T-cell (primary cell): ENCODE measurements at regions not wholly inside any gene's neighbourhood (a gene's known extent, or its start where the extent isn't known, plus 50 kb on each side); places are given as distances from the start of the nearest gene placed in this dataset.

ENCODE experiments used
- ATAC-seq, 4 experiments: fragments of 200-7000 bp in 3 of 4; fragments of 150-1000 bp in 1 of 4; cut with Tn5 transposase; replicated peaks in 1 of 4; 1 replicate in 3 of 4; 2 replicates in 1 of 4; pipeline ENCODE4 v1.10.0; 2021; ENCODE audit warnings: moderate library complexity in 3 of 4, mild to moderate bottlenecking in 2 of 4, moderate number of reproducible peaks in 1 of 4
- CTCF ChIA-PET, 2 donors: fragments of 300-600 bp; sonication (Branson Sonifier 250); formaldehyde crosslinking; loops; one replicate each; lab custom pipeline; 2022; ENCODE audit warnings: antibody characterized with exemption in 2 of 2; lab: Charles Lee
- POLR2A ChIA-PET, 2 donors: fragments of 300-600 bp; sonication (Branson Sonifier 250); formaldehyde crosslinking; loops; one replicate each; lab custom pipeline; 2022; ENCODE audit warnings: antibody characterized with exemption in 2 of 2; lab: Charles Lee
- DNase-seq, 35 experiments: peaks; one replicate each; pipeline versions ENCODE4 v3.0.0 to v3.0.0-alpha.2; 2013 to 2023
- H3K27ac ChIP-seq: one replicate; pipeline ENCODE4 v1.5.1; 2013; ENCODE audit warnings: low read length
- H3K27me3 ChIP-seq, 2 experiments: replicated peaks in 1 of 2; 1 replicate in 1 of 2; 2 replicates in 1 of 2; pipeline versions ENCODE4 v1.6.1 to v1.7.0; 2013; ENCODE audit warnings: low read length in 1 of 2, mixed read lengths in 1 of 2; ENCODE audit not compliant: control insufficient read depth in 2 of 2, insufficient read depth in 2 of 2; ENCODE audit errors: extremely low read depth in 1 of 2
- H3K36me3 ChIP-seq, 2 donors: 1 replicate in 1 of 2; 2 replicates in 1 of 2; pipeline versions ENCODE4 v1.6.1 to v1.7.0; 2013; ENCODE audit warnings: low read length in 1 of 2; ENCODE audit not compliant: control insufficient read depth in 2 of 2, insufficient read depth in 1 of 2; ENCODE audit errors: extremely low read depth in 1 of 2
- H3K4me1 ChIP-seq, 2 experiments: 1 replicate in 1 of 2; 2 replicates in 1 of 2; pipeline versions ENCODE4 v1.6.1 to v1.7.0; 2013; ENCODE audit warnings: low read length in 2 of 2, mixed read lengths in 1 of 2; ENCODE audit not compliant: insufficient read depth in 2 of 2, control insufficient read depth in 1 of 2; ENCODE audit errors: extremely low read depth in 1 of 2
- H3K4me3 ChIP-seq, 2 donors: 1 replicate in 1 of 2; 2 replicates in 1 of 2; pipeline versions ENCODE4 v1.5.1 to v1.7.0; 2013; ENCODE audit warnings: mild to moderate bottlenecking in 2 of 2, low read length in 1 of 2, moderate library complexity in 1 of 2; ENCODE audit not compliant: control insufficient read depth in 1 of 2; ENCODE audit errors: extremely low read depth in 1 of 2
- H3K9me3 ChIP-seq: 2 replicates; pipeline ENCODE4 v1.7.0; 2013
- H3K27ac Mint-ChIP-seq, 2 donors: one replicate each; pipeline ENCODE4 v1.8.0; 2020 to 2021; ENCODE audit warnings: mild to moderate bottlenecking in 2 of 2, mixed read lengths in 2 of 2
- H3K27me3 Mint-ChIP-seq, 2 donors: one replicate each; pipeline ENCODE4 v1.8.0; 2021 to 2022; ENCODE audit warnings: mixed read lengths in 2 of 2
- H3K36me3 Mint-ChIP-seq: one replicate; pipeline ENCODE4 v1.8.0; 2021; ENCODE audit warnings: mixed read lengths
- H3K4me1 Mint-ChIP-seq, 3 donors: one replicate each; pipeline ENCODE4 v1.8.0; 2020 to 2022; ENCODE audit warnings: mixed read lengths in 3 of 3, mild to moderate bottlenecking in 1 of 3
- H3K4me3 Mint-ChIP-seq, 3 donors: one replicate each; pipeline ENCODE4 v1.8.0; 2020 to 2022; ENCODE audit warnings: mild to moderate bottlenecking in 3 of 3, mixed read lengths in 3 of 3, moderate library complexity in 3 of 3
- H3K9me3 Mint-ChIP-seq, 3 donors: one replicate each; pipeline ENCODE4 v1.8.0; 2020 to 2022; ENCODE audit warnings: mixed read lengths in 3 of 3
- WGBS: methylation state at CpG from one replicate; pipeline ENCODE4 v1.1.5; 2013; ENCODE audit warnings: missing lambda C conversion rate; ENCODE audit not compliant: insufficient coverage; 5-methylcytosine and 5-hydroxymethylcytosine counted together

DNA sequence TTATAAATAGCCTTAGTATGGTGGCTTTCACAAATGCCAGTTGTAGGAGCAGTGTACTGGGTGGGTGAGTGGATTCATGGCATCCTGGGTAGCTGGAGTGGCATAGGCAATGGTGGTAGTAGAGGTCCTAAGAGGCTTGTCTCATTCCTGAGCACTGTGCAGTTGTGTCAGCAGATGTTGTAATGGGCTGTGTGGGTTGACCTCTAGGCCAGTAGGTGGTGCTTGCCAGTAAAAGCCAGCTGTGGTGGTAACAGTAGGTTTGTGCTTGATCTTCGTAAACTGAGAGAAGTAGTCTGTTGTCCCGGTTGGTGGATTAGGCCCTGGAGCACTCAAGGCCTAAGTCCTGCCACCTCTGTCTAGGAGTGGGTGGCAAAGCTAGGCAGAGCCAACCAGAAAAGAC, 149.7 kb upstream of the SUCLG2 start:
- Histone ChIP-seq H3K9me3 (no peaks in the 10 kb centered on the region), H3K36me3 (no peaks in the 10 kb centered on the region), H3K27ac (no peak overlapping the region), H3K4me3 (no peak overlapping the region), H3K27me3 (peaks cover 0 to 10% of the 10 kb centered on the region in 2 experiments), H3K4me1 (no peaks in the 10 kb centered on the region)
- peaks cover 11% of the 10 kb centered on the region for H3K36me3 Mint-ChIP-seq
- H3K4me3 Mint-ChIP-seq = no peak overlapping the region
- DNase-seq (no peak), ATAC-seq (no peak)
- 87% methylated on average over 2 of the region's 2 CpGs for WGBS
- ChIA-PET CTCF (no interaction called here), POLR2A (no interaction called here)
- no peaks in the 10 kb centered on the region for H3K4me1 Mint-ChIP-seq
- H3K27me3 Mint-ChIP-seq = peaks cover 3 to 4% of the 10 kb centered on the region in 2 donors
- H3K27ac Mint-ChIP-seq = no peak overlapping the region
- H3K9me3 Mint-ChIP-seq = peaks cover 6 to 19% (median 11%) of the 10 kb centered on the region in 3 donors

DNA sequence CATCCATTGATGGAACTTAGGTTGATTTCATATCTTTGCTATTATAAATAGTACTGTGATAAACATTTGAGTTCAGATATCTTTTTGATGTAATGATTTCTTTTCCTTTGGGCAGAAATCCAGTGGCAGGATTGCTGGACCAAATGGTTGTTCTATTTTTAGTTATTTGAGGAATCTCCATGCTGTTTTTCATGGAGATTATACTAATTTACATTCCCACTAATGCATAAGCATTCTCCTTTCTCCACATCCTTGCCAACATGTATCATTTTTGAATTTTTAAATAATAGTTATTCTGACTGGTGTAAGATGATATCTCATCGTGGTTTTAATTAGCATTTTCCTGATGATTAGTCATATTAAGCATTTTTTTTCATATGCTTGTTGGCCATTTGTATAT, 144.0 kb upstream of the SUCLG2 start:
- H3K4me1 Mint-ChIP-seq = no peaks in the 10 kb centered on the region
- Histone ChIP-seq H3K4me3 (no peak overlapping the region), H3K27me3 (no peaks in the 10 kb centered on the region), H3K36me3 (no peaks in the 10 kb centered on the region), H3K4me1 (no peaks in the 10 kb centered on the region), H3K27ac (no peak overlapping the region), H3K9me3 (no peaks in the 10 kb centered on the region)
- peaks cover 6 to 12% (median 8%) of the 10 kb centered on the region in 3 donors for H3K9me3 Mint-ChIP-seq
- no peak overlapping the region for H3K27ac Mint-ChIP-seq
- DNase-seq (no peak), ATAC-seq (no peak)
- CTCF ChIA-PET = no interaction called here
- no peaks in the 10 kb centered on the region for H3K27me3 Mint-ChIP-seq
- no CpG with 5 or more reads among the region's 1 CpG for WGBS
- POLR2A ChIA-PET = no interaction called here
- H3K36me3 Mint-ChIP-seq = peaks cover 7% of the 10 kb centered on the region
- no peak overlapping the region for H3K4me3 Mint-ChIP-seq

DNA sequence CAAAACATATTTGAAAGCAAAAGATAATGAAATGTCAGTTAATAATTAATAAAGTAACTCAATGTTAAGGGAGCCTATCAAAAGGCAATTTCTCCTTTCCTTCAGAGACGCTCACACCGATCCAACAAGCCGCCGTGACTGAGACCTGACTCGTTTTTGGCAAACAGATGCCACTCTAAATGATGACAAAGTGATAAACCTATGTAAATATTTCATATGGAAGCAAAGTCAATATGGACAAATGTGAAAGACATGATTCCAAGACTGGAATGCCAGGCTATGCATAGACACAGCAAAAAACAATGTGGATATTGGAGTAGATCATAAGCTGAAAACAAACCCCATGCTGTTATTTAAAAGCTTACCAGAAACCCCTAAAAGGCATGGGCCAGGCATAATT, 137.2 kb upstream of the SUCLG2 start:
- WGBS = no CpG with 5 or more reads among the region's 5 CpGs
- DNase-seq (no peak), ATAC-seq (no peak)
- no peak overlapping the region for H3K4me3 Mint-ChIP-seq
- no peaks in the 10 kb centered on the region for H3K36me3 Mint-ChIP-seq
- peaks cover 10 to 14% (median 14%) of the 10 kb centered on the region in 3 donors for H3K4me1 Mint-ChIP-seq
- H3K27me3 ChIP-seq = no peaks in the 10 kb centered on the region
- H3K36me3 ChIP-seq = no peaks in the 10 kb centered on the region
- H3K27ac ChIP-seq = no peak overlapping the region
- no peak overlapping the region for H3K27ac Mint-ChIP-seq
- H3K9me3 Mint-ChIP-seq = peaks cover 0 to under 1% (median 0%) of the 10 kb centered on the region in 3 donors
- ChIA-PET CTCF (interaction anchor here (0.6 to 3.3 kb wide), 3 partner anchors 250 to 411 kb away, joined by 4 to 22 read pairs (median 8); no protein-coding TSS in a partner anchor), POLR2A (no interaction called here)
- H3K27me3 Mint-ChIP-seq = no peaks in the 10 kb centered on the region
- peaks cover 0 to 5% of the 10 kb centered on the region in 2 experiments for H3K4me1 ChIP-seq
- no peak overlapping the region for H3K4me3 ChIP-seq
- H3K9me3 ChIP-seq = no peaks in the 10 kb centered on the region

DNA sequence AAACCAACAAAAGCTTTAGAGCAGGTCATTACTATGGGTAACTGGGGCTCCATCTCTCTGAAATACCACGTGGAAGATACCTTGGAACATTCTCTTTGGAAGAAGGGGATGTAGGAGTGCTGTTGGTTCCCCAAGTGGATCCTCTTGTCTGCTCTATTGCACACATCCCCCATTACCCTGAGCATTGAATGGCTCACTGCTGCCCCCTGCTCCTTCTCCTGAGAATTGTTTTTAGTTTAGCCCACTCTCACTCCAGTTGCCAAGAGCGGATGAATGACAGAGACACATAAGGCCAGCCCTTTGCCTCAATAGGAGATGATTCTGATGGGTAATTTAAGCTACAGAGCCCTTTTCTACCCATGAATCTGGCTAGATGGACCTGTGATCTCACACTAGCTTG, 135.6 kb upstream of the SUCLG2 start:
- Histone ChIP-seq H3K36me3 (no peaks in the 10 kb centered on the region), H3K4me1 (peaks cover 0 to 5% of the 10 kb centered on the region in 2 experiments), H3K27me3 (no peaks in the 10 kb centered on the region), H3K27ac (no peak overlapping the region), H3K4me3 (no peak overlapping the region), H3K9me3 (no peaks in the 10 kb centered on the region)
- no CpG with 5 or more reads among the region's 2 CpGs for WGBS
- peaks cover 10 to 14% (median 14%) of the 10 kb centered on the region in 3 donors for H3K4me1 Mint-ChIP-seq
- ATAC-seq (peak; percentile 76 to 93 (median 82)), DNase-seq (peak in 34 of 35 experiments; percentile 13 to 77 (median 54))
- ChIA-PET POLR2A (interaction anchor here in 1 of 2 donors (0.6 kb wide), 1 partner anchor 345 kb away, joined by 3 read pairs; no protein-coding TSS in a partner anchor), CTCF (interaction anchor here (0.6 to 3.3 kb wide), 21 partner anchors 13 to 1086 kb away, joined by 3 to 24 read pairs (median 4); partner anchors contain the start of gene SUCLG2 (in 1 of the 2))
- H3K9me3 Mint-ChIP-seq = peaks cover 7 to 16% (median 9%) of the 10 kb centered on the region in 3 donors
- no peak overlapping the region for H3K4me3 Mint-ChIP-seq
- H3K27ac Mint-ChIP-seq = peak overlapping the region in 1 of 2 donors; percentile 4
- no peaks in the 10 kb centered on the region for H3K27me3 Mint-ChIP-seq
- peaks cover 7% of the 10 kb centered on the region for H3K36me3 Mint-ChIP-seq

DNA sequence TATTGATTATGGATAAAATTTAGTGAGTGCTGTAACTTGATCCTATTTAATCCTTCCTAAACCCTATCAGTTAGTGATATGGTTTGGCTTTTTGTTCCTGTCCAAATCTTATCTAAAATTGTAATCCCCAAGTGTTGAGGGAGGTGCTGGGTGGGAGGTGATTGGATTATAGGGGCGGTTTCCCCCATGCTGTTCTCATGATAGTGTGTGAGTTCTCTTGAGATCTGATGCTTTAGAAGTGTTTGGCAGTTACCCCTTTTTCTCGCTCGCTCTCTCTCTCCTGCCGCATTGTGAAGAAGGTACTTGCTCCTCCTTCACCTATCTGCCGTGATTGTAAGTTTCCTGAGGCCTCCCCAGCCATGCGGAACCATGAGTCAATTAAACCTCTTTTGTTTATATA, 134.0 kb upstream of the SUCLG2 start:
- Histone ChIP-seq H3K9me3 (no peaks in the 10 kb centered on the region), H3K4me3 (no peak overlapping the region), H3K4me1 (peaks cover 0 to 5% of the 10 kb centered on the region in 2 experiments), H3K27ac (no peak overlapping the region), H3K27me3 (no peaks in the 10 kb centered on the region), H3K36me3 (no peaks in the 10 kb centered on the region)
- DNase-seq (no peak), ATAC-seq (no peak)
- WGBS = no CpG with 5 or more reads among the region's 6 CpGs
- Mint-ChIP-seq H3K27ac (no peak overlapping the region), H3K36me3 (peaks cover 10% of the 10 kb centered on the region), H3K4me3 (no peak overlapping the region), H3K9me3 (peaks cover 10 to 20% (median 12%) of the 10 kb centered on the region in 3 donors), H3K27me3 (no peaks in the 10 kb centered on the region), H3K4me1 (peaks cover 10 to 14% (median 14%) of the 10 kb centered on the region in 3 donors)
- CTCF ChIA-PET = interaction anchor here in 1 of 2 donors (3.3 kb wide), 1 partner anchor 405 kb away, joined by 22 read pairs; no protein-coding TSS in a partner anchor
- POLR2A ChIA-PET = no interaction called here

DNA sequence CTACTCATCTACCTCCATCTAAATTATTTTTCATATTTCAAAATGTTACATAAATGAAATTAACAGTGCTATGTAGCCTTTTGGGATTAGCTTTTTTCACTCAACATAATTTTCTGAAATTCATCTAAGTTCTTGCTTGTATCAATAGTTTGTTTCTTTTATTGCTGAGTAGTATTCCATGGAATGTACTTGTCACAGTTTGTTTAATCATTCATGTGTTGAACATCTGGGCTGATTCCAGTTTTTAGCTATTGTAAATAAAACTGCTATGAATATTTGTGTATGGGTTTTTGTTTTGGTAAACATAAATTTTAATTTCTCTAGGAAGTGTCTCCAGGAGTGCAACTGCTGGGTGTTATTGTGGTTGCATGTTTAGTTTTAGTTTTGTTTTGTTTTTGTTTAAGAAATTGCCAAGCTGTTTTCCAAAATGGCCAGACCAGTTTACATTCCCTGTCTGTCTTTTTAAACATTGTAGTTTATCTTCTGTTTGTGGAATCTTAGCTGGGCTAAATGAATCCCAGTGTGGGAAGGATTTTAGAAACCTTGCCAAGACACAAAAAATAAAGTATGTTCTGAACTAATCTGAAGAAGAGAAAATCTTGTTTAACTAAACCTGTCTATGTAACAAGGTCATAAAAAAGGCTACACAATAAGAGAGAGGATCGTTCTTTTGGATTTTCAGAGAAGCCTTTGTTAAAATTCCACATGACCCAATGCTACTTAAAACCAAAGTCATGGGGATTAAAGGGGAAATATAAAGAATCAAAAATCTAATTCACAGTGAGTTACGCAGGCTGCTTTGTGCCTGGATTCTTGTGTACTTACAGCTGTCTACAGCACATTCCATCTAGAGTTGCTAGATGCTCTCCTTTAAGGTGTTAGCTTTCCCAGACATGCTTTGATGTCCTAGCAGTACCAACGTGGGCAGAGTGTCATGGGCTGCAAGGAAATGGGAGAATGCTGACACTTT, 129.2 kb upstream of the SUCLG2 start:
- H3K4me1 Mint-ChIP-seq = peaks cover 0 to 7% (median 3%) of the 10 kb centered on the region in 3 donors
- peaks cover 15% of the 10 kb centered on the region for H3K36me3 Mint-ChIP-seq
- H3K9me3 ChIP-seq = no peaks in the 10 kb centered on the region
- ChIA-PET POLR2A (interaction anchor here in 1 of 2 donors (0.6 kb wide), 1 partner anchor 19 kb away, joined by 3 read pairs; no protein-coding TSS in a partner anchor), CTCF (no interaction called here)
- no peak for DNase-seq
- 100% methylated on average over 1 of the region's 3 CpGs for WGBS
- no peaks in the 10 kb centered on the region for H3K36me3 ChIP-seq
- no peaks in the 10 kb centered on the region for H3K4me1 ChIP-seq
- H3K27ac Mint-ChIP-seq = no peak overlapping the region
- H3K27me3 Mint-ChIP-seq = no peaks in the 10 kb centered on the region
- no peak overlapping the region for H3K27ac ChIP-seq
- no peak overlapping the region for H3K4me3 Mint-ChIP-seq
- peaks cover 14 to 23% (median 20%) of the 10 kb centered on the region in 3 donors for H3K9me3 Mint-ChIP-seq
- no peak overlapping the region for H3K4me3 ChIP-seq
- no peak for ATAC-seq
- H3K27me3 ChIP-seq = no peaks in the 10 kb centered on the region
